ENCODE measurements at regions not wholly inside any gene's neighbourhood (a gene's known extent, or its start where the extent isn't known, plus 50 kb on each side); places are given as distances from the start of the nearest gene placed in this dataset.
"Not testable (repeated sequence)": the region's sequence is repeated elsewhere in the genome, so short reads cannot be mapped to it uniquely, and the experiment has no call there.

DNA sequence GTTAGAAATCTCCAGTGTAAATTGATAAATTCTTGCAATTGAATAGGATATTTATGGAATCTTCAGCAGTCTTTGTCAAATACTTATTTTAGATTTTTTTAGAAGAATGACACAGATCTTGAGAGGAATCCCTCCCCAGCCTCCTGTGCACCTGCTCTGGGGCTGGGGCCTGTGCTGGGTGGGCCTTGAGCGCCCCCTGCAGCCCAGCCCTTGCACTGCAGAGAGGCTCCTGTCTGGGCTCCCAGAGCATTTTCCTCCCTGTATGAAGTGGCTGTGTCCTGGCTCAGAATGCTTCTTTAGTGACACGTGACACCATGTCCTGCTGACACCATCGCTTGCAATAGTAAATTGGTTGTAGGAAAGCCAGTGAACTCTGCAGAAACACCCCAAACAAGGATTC is 98.7 kb downstream of the OR4M2 start:
- H3K27ac Mint-ChIP-seq; H3K27me3 Mint-ChIP-seq; H3K9me3 Mint-ChIP-seq; H3K4me3 Mint-ChIP-seq; H3K4me1 Mint-ChIP-seq (ENCODE audit: low read depth in 2 of 2); ATAC-seq; DNase-seq (ENCODE audit: low spot score); H3K36me3 Mint-ChIP-seq: not testable (repeated sequence)

DNA sequence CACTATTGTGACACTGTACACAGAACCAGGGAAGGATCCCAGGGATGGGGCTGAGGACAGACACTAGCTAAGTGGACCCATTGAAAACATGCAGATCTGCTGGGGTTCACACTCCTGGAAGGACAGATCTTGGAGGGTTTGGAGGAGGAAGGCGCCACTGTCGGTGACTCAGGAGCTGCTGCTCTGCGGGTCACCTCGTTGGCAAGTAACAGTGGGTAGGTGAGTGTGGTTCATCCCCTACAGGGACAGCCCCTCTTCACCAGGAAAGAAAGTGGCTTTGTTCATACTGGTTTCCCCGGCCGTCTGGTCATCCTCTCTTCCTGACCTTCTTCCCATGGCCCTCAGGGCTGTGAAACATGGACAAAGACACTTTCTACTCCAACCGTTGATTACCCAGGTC is 100.3 kb downstream of the OR4M2 start:
- H3K4me3 Mint-ChIP-seq; H3K4me1 Mint-ChIP-seq (ENCODE audit: low read depth in 2 of 2); H3K9me3 Mint-ChIP-seq; H3K36me3 Mint-ChIP-seq; H3K27me3 Mint-ChIP-seq; DNase-seq (ENCODE audit: low spot score); H3K27ac Mint-ChIP-seq: not testable (repeated sequence)
- peak in 1 of 2 donors; percentile 42 for ATAC-seq

DNA sequence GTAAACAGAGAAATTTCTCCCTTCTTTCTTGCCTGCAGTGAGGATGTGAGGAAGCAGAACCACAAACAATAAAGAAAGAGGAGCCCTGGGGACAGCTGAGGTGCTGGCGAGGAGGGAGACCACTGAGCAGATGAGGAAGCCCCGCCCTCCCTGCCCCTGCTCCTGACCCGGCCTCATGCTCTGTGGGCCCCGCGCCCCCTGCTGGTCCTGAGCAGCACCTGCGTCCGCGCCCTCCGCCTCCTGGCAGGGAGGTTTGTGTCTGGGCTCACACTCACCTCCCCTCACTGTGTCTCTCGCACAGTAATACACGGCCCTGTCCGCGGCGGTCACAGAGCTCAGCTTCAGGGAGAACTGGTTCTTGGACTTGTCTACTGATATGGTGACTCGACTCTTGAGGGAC is 104.4 kb downstream of the OR4M2 start:
- H3K36me3 Mint-ChIP-seq; H3K4me3 Mint-ChIP-seq; DNase-seq (ENCODE audit: low spot score); H3K27ac Mint-ChIP-seq; H3K27me3 Mint-ChIP-seq; H3K4me1 Mint-ChIP-seq (ENCODE audit: low read depth in 2 of 2); ATAC-seq; H3K9me3 Mint-ChIP-seq: not testable (repeated sequence)

DNA sequence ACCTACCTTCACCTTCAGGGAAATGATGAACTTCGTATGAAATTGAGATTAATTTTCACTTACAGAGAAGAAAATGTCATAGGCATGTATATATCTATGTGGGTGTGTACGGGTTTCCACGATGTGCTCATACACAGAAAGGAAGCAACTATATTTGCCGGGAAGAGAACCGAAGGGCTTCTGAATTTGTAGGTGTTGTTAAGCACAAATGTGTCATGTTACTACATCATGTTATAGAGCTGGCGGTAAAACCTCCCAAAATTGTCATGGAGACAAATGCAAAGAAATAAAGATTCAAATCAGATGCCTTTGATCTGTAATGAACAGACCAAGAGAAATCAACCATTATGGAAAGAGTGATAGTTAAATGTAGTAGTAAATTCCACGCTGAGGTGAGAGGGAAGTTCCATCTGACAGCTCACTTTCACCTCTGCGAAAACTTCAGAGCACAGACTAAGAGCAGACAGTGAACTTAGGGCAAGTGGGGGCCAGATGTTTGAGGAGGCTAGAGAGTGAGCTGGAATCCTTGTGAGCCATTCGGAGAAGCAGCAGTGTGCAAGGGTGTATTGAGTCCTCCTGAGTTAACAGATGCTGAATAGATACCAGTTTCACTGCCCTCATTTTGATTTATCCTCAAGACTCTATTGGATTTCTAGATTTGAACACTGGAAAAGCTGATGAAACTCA is 106.7 kb downstream of the OR4M2 start:
- not testable (repeated sequence) for H3K27me3 Mint-ChIP-seq; H3K27ac Mint-ChIP-seq; H3K36me3 Mint-ChIP-seq; H3K4me3 Mint-ChIP-seq; H3K4me1 Mint-ChIP-seq (ENCODE audit: low read depth in 2 of 2); H3K9me3 Mint-ChIP-seq; DNase-seq (ENCODE audit: low spot score)
- ATAC-seq = peak; percentile 61 to 77

DNA sequence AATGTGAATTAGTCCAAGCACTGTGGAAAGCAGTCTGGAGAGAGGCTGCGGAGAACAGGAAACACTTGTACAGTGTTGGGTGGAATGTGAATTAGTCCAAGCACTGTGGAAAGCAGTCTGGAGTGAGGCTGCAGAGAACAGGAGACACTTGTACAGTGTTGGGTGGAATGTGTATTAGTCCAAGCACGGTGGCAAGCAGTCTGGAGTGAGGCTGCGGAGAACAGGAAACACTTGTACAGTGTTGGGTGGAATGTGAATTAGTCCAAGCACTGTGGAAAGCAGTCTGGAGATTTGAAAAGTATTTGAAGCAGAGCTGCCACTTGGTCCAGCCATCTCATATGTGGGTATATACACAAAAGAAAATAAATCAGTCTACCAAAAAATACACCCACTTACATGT is 111.5 kb downstream of the OR4M2 start:
- peak; percentile 10 for DNase-seq (ENCODE audit: low spot score)
- not testable (repeated sequence) for H3K27ac Mint-ChIP-seq; H3K9me3 Mint-ChIP-seq; H3K36me3 Mint-ChIP-seq; H3K4me3 Mint-ChIP-seq; H3K4me1 Mint-ChIP-seq (ENCODE audit: low read depth in 2 of 2); H3K27me3 Mint-ChIP-seq; ATAC-seq

DNA sequence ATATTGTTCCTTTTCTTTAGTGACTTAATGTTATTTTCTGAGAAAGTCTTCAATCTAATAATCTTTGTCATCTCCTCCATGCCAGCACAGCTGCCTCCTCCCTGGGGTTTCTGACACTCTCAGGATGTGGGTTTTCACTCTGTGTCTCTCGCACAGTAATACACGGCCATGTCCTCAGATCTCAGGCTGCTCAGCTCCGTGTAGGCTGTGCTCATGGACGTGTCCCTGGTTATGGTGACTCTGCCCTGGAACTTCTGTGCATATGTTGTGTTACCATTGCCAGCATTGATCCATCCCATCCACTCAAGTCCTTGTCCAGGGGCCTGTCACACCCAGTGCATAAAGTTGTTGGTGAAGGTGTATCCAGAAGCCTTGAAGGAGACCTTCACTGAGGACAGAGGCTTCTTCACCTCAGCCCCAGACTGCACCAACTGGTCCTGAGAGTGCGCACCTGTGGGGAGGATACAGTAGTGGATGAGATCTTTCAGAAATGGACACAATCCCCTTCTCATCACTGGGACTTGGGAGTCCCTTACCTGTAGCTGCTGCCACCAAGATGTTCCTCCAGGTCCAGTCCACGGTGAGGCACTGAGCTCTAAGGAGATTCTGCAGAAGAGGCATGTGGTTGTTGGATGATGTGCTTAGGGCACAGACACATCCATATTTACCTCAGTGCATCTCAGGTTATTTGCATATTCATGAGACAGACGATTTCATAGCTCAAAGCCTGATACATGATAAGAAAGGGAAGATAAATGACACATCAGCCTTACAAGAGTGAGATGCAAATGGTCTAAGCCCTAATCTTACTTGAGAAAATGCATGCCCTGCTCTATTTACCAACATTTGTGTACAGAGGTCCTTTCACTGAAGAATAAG is 114.7 kb downstream of the OR4M2 start:
- peak; percentile 71 to 90 for ATAC-seq
- not testable (repeated sequence) for DNase-seq (ENCODE audit: low spot score); H3K27me3 Mint-ChIP-seq; H3K4me1 Mint-ChIP-seq (ENCODE audit: low read depth in 2 of 2); H3K4me3 Mint-ChIP-seq; H3K9me3 Mint-ChIP-seq; H3K27ac Mint-ChIP-seq; H3K36me3 Mint-ChIP-seq

DNA sequence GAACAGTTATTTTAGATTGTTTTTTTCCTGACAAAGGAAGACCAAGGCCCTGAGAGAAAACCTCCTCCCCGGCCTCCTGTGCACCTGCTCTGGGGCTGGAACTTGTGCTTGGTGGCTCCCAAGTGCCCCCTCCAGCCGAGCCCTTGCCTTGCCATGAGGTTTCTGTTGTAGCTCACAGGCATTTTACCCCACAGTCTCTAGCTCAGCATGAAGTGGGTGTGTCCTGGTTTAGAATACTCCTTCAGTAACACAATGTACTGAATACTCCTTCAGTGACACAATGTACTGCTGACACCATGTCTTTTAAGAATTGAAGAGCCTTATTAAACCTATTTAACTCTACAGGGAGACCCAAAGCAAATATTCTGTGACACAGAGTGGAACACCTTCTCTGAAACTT is 116.1 kb downstream of the OR4M2 start:
- not testable (repeated sequence) for H3K4me1 Mint-ChIP-seq (ENCODE audit: low read depth in 2 of 2); H3K27ac Mint-ChIP-seq; H3K36me3 Mint-ChIP-seq; H3K27me3 Mint-ChIP-seq; H3K9me3 Mint-ChIP-seq; ATAC-seq; DNase-seq (ENCODE audit: low spot score); H3K4me3 Mint-ChIP-seq

DNA sequence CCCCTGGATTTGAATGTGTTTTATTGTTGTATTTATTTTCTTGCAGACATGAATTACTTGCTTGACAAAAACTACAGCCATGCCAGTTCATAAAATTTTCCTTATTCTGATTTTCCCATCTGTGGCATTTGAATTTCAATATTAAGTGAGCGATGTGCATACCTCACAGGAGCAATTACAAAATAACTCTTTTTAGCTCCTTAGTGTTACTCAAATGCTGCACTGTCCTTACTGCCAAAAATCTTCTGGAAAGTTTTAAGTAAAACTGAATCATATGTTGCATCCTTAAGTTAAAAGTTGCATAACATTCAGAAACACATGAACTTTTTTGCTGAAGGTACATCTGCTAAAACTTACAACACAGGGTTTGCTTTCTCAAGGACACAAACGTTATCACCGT is 120.1 kb downstream of the OR4M2 start:
- not testable (repeated sequence) for H3K36me3 Mint-ChIP-seq; H3K4me1 Mint-ChIP-seq (ENCODE audit: low read depth in 2 of 2); H3K27ac Mint-ChIP-seq; H3K4me3 Mint-ChIP-seq; DNase-seq (ENCODE audit: low spot score); H3K27me3 Mint-ChIP-seq; ATAC-seq; H3K9me3 Mint-ChIP-seq

DNA sequence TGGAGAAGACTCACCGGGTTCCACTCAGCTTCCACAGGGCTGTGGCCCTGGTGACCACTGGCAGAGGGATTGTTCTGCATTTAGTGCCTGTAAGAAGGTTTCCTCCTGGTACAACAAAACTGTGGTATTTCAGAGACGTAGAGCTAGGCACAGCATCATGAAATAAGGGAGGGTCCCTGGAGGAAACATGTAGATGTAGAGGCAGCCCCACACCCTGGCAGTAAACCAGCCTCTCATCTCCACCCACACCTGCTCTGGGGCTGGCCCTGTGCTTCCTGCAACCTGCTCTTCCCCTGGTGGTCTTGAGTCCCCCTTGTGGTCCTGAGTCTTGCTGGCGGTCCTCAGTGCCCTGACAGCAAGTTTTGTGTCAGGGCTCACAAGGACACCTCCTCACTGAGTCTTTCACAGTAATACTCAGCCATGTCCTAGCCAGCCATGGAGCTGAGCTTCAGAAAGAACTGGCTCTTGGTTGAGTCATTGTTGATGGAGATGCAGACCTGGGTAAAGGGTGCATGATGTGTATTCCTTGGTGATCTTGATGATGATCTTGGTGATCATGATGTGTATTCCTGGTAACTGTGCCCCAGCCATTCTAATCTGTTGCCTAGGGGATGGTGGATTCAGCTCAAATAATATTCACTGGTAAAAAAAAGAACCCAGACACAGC is 121.8 kb downstream of the OR4M2 start:
- not testable (repeated sequence) for DNase-seq (ENCODE audit: low spot score)

DNA sequence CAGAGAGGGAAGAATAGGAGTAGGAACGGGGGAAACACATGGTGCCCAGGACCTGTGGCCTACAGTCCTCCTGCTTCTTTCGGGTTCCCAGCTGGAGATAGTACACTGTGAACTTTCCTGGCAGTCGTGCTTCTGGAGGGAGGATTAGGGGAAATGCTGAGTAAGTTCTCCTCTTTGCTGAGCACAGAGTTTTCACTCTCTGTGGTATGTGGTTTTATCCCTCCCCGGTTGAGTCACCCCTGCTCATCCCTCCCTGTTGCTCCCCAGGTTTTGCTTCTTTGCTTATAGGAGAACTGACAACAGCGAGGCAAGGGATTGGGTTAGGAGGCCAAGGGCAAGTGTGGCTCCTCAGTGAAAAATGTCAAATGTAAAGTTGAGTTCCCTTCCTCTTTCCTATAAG is 122.9 kb downstream of the OR4M2 start:
- H3K4me3 Mint-ChIP-seq, H3K36me3 Mint-ChIP-seq, H3K9me3 Mint-ChIP-seq: not testable (repeated sequence)

More for the DNA sequence above, 121.8 kb downstream of the OR4M2 start:
- ATAC-seq; H3K9me3 Mint-ChIP-seq; H3K27me3 Mint-ChIP-seq; H3K4me1 Mint-ChIP-seq (ENCODE audit: low read depth in 2 of 2); H3K4me3 Mint-ChIP-seq; H3K36me3 Mint-ChIP-seq: not testable (repeated sequence)
- peak overlapping the region in 1 of 2 donors; percentile 47 for H3K27ac Mint-ChIP-seq

DNA sequence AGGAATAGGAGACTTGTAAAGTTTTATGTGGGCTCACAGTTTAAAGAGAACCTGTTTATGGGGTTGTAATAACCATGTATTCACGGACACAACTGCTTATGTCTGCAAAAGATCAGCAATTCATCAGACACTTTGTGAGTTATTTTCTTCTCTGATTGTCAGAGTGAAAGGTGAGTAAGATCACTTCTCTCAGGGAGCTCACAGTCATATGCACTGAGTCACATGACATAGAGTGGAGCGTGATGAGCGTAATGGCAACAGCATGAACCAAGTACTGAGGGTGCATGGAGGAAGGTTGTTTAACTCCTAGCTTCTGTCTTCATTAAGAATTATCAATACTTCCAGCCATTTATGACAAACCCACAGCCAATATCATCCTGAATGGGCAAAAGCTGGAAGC is 128.8 kb downstream of the OR4M2 start:
- not testable (repeated sequence) for H3K36me3 Mint-ChIP-seq; H3K9me3 Mint-ChIP-seq; H3K27me3 Mint-ChIP-seq; H3K4me1 Mint-ChIP-seq (ENCODE audit: low read depth in 2 of 2); H3K27ac Mint-ChIP-seq; H3K4me3 Mint-ChIP-seq; DNase-seq (ENCODE audit: low spot score)
- peak in 1 of 2 donors; percentile 78 for ATAC-seq

More for the DNA sequence above, 122.9 kb downstream of the OR4M2 start:
- H3K27ac Mint-ChIP-seq; H3K27me3 Mint-ChIP-seq; H3K4me1 Mint-ChIP-seq (ENCODE audit: low read depth in 2 of 2); DNase-seq (ENCODE audit: low spot score): not testable (repeated sequence)
- peak; percentile 90 to 92 for ATAC-seq

DNA sequence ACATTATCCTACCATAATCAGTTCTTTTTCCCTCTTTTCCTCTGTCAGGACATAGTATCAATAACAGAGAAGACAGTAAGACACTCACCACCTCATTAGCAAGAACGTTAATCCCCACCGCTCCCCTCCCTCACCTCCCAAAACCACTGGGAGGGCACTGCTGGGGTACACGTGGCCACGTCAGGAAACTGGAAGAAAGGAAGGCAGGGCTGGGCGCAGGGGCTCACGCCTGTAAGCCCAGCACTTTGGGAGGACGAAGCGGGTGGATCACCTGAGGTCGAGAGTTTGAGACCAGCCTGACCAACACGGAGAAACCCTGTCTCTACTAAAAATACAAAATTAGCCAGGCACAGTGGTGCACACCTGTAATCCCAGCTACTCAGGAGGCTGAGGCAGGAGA is 142.3 kb downstream of the OR4M2 start:
- peak overlapping the region; percentile 87 for H3K4me3 Mint-ChIP-seq
- peak; percentile 55 for DNase-seq (ENCODE audit: low spot score)
- not testable (repeated sequence) for H3K27me3 Mint-ChIP-seq, ATAC-seq, H3K36me3 Mint-ChIP-seq, H3K9me3 Mint-ChIP-seq
- peaks cover 37 to 42% of the 10 kb centered on the region in 2 donors for H3K4me1 Mint-ChIP-seq (ENCODE audit: low read depth in 2 of 2)
- peak overlapping the region; percentile 99 to 100 for H3K27ac Mint-ChIP-seq

DNA sequence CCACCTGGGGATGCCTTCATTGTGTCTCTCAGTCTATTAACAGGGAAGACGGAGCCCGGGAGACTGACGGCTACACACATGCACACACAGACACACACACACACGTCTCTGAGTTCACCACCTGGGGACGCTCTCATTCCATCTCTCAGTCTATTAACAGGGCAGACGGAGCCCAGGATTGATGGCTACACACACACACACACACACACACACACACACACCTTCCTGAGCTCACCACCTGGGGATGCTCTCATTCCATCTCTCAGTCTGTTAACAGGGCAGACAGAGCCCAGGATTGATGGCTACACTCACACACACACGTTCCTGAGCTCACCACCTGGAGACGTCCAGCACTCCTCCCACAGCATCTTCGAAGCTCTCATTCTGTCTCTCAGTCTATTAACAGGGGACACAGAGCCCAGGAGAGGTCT is 143.9 kb downstream of the OR4M2 start:
- no peaks in the 10 kb centered on the region for H3K9me3 Mint-ChIP-seq
- H3K36me3 Mint-ChIP-seq = no peaks in the 10 kb centered on the region
- no peak for ATAC-seq
- DNase-seq (ENCODE audit: low spot score) = peak; percentile 35
- no peaks in the 10 kb centered on the region for H3K27me3 Mint-ChIP-seq
- H3K4me1 Mint-ChIP-seq (ENCODE audit: low read depth in 2 of 2) = peaks cover 37 to 42% of the 10 kb centered on the region in 2 donors
- H3K4me3 Mint-ChIP-seq = no peak overlapping the region
- peak overlapping the region; percentile 99 to 100 for H3K27ac Mint-ChIP-seq

DNA sequence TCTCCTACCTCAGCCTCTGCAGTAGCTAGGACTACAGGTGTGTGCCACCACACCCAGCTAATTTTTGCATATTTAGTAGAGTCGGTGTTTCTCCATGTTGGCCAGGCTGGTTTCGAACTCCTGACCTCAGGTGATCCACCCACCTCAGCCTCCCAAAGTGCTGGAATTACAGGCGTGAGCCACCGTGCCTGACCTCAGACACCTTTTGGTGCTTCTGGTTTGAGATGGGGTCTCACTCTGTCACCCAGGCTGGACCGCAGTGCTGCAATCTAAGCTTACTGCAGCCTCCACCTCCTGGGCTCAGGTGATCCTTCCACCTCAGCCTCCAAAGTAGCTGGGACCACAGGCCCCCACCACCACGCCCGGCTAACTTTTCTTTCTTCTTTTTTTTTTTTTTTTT is 144.6 kb downstream of the OR4M2 start:
- ATAC-seq, H3K9me3 Mint-ChIP-seq, H3K27me3 Mint-ChIP-seq, H3K36me3 Mint-ChIP-seq, H3K4me3 Mint-ChIP-seq: not testable (repeated sequence)
- peaks cover 37 to 42% of the 10 kb centered on the region in 2 donors for H3K4me1 Mint-ChIP-seq (ENCODE audit: low read depth in 2 of 2)
- DNase-seq (ENCODE audit: low spot score) = peak; percentile 49
- H3K27ac Mint-ChIP-seq = peak overlapping the region; percentile 99 to 100
